Activated CD8-positive, alpha-beta T cell treated with anti-CD3 and anti-CD28 coated beads for 36 hours (primary cell): ENCODE measurements at regions not wholly inside any gene's neighbourhood (a gene's known extent, or its start where the extent isn't known, plus 50 kb on each side); places are given as distances from the start of the nearest gene placed in this dataset.

Experiments
- ATAC-seq: fragments of 200-7000 bp; cut with Tn5 transposase; one replicate; pipeline ENCODE4 v1.10.0; 2021; ENCODE audit warnings: mild to moderate bottlenecking, moderate library complexity
- CTCF ChIA-PET: fragments of 350-600 bp; sonication (Branson Sonifier 250); formaldehyde crosslinking; loops from one replicate; lab custom pipeline; 2021; ENCODE audit warnings: antibody characterized with exemption; lab: Charles Lee
- POLR2A ChIA-PET: fragments of 350-600 bp; sonication (Branson Sonifier 250); formaldehyde crosslinking; loops from one replicate; lab custom pipeline; 2021; ENCODE audit warnings: antibody characterized with exemption; lab: Charles Lee
- DNase-seq: peaks from one replicate; pipeline ENCODE4 v3.0.0-alpha.2; 2020
- H3K27ac Mint-ChIP-seq: one replicate; pipeline ENCODE4 v1.8.0; 2021; ENCODE audit warnings: mild to moderate bottlenecking, mixed read lengths
- H3K27me3 Mint-ChIP-seq: one replicate; pipeline ENCODE4 v1.8.0; 2021; ENCODE audit warnings: mixed read lengths
- H3K36me3 Mint-ChIP-seq: one replicate; pipeline ENCODE4 v1.8.0; 2021; ENCODE audit warnings: low read depth, mixed read lengths
- H3K4me1 Mint-ChIP-seq: one replicate; pipeline ENCODE4 v1.8.0; 2021; ENCODE audit warnings: low read depth, mixed read lengths
- H3K4me3 Mint-ChIP-seq: one replicate; pipeline ENCODE4 v1.8.0; 2021; ENCODE audit warnings: mild to moderate bottlenecking, moderate library complexity, mixed read lengths
- H3K9me3 Mint-ChIP-seq: one replicate; pipeline ENCODE4 v1.8.0; 2021; ENCODE audit warnings: mixed read lengths
- intact Hi-C: fragments of 100-400 bp; cut with micrococcal nuclease; formaldehyde crosslinking; loops from one replicate; pipeline ENCODE4 v1.10.0; 2022
- TF ChIP-seq, protein P1 (sequence below): fragments of 200-600 bp; IDR thresholded peaks from one replicate; pipeline ENCODE4 v1.8.0; 2022; ENCODE audit warnings: antibody characterized with exemption, mild to moderate bottlenecking

DNA sequence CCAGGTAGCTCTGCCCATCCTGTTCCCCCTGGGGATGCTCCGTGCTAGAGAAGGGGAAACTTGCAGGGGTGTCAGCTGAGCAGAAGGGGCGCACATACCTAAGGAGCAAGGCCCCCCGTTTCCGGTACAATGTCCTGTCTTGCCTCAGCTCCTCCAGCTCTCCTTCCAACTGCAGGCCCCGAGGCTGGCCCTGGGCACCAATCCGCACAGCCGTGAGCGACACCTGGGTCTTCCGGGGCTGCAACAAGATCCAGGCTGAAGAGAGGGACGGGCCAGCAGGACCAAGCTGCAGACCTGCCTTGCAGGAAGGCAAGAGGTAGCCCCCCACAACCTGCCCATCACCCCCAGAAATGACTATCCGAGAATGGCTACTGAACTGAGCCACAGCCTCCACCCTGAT is 102.6 kb downstream of the RMI2 start:
- CTCF ChIA-PET, result interaction anchor here (1.3 kb wide), 1 partner anchor 41 kb away, joined by 3 read pairs; no protein-coding TSS in a partner anchor
- H3K4me3 Mint-ChIP-seq, result no peak overlapping the region
- no peaks in the 10 kb centered on the region for H3K9me3 Mint-ChIP-seq
- H3K36me3 Mint-ChIP-seq, result no peaks in the 10 kb centered on the region
- H3K27me3 Mint-ChIP-seq, result no peaks in the 10 kb centered on the region
- ATAC-seq (no peak), DNase-seq (no peak)
- POLR2A ChIA-PET, result no interaction called here
- intact Hi-C loops, result no loop called here
- H3K4me1 Mint-ChIP-seq, result no peaks in the 10 kb centered on the region
- TF ChIP-seq, protein P1, sequence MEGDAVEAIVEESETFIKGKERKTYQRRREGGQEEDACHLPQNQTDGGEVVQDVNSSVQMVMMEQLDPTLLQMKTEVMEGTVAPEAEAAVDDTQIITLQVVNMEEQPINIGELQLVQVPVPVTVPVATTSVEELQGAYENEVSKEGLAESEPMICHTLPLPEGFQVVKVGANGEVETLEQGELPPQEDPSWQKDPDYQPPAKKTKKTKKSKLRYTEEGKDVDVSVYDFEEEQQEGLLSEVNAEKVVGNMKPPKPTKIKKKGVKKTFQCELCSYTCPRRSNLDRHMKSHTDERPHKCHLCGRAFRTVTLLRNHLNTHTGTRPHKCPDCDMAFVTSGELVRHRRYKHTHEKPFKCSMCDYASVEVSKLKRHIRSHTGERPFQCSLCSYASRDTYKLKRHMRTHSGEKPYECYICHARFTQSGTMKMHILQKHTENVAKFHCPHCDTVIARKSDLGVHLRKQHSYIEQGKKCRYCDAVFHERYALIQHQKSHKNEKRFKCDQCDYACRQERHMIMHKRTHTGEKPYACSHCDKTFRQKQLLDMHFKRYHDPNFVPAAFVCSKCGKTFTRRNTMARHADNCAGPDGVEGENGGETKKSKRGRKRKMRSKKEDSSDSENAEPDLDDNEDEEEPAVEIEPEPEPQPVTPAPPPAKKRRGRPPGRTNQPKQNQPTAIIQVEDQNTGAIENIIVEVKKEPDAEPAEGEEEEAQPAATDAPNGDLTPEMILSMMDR, result no peak
- H3K27ac Mint-ChIP-seq, result no peak overlapping the region

- Mint-ChIP-seq H3K27ac (no peak overlapping the region), H3K4me1 (no peaks in the 10 kb centered on the region), H3K9me3 (no peaks in the 10 kb centered on the region), H3K4me3 (no peak overlapping the region), H3K27me3 (no peaks in the 10 kb centered on the region), H3K36me3 (no peaks in the 10 kb centered on the region)
- DNase-seq (no peak), ATAC-seq (no peak)
- intact Hi-C loops, result no loop called here
- ChIA-PET POLR2A (no interaction called here), CTCF (interaction anchor here (0.6 kb wide), 1 partner anchor 90 kb away, joined by 3 read pairs; no protein-coding TSS in a partner anchor)
- TF ChIP-seq, protein P1, result no peak
These were observed 103.6 kb downstream of the RMI2 start for GRCh38 chr16:11448796-11449416.

- intact Hi-C loops, result no loop called here
- ATAC-seq, result no peak
- H3K9me3 Mint-ChIP-seq, result no peaks in the 10 kb centered on the region
- ChIA-PET POLR2A (no interaction called here), CTCF (no interaction called here)
- TF ChIP-seq, protein P1, result no peak
- DNase-seq, result no peak
- no peak overlapping the region for H3K4me3 Mint-ChIP-seq
- no peaks in the 10 kb centered on the region for H3K4me1 Mint-ChIP-seq
- H3K27ac Mint-ChIP-seq, result no peak overlapping the region
- no peaks in the 10 kb centered on the region for H3K27me3 Mint-ChIP-seq
- H3K36me3 Mint-ChIP-seq, result no peaks in the 10 kb centered on the region
These were observed 104.5 kb downstream of the RMI2 start for GRCh38 chr16:11449716-11450115.

DNA sequence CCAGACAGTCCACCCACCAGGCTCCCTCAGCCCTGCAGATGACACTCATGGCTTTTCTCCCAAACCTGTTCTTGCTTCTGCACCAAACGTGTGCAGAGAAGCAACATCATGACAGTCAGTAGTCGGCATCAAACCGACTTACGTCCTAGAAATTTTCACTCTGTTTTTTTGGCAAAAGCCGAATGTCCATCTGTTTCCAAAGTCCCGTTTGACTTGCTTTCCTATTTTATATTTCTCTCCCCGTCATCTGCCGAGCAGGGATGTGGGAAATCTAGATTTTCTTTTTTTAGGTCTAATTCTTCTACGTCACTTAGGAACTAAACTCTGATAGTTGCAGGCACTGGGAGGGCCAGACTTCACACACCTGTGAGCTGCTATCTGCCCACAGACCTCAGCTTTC is 104.9 kb downstream of the RMI2 start:
- Mint-ChIP-seq H3K4me1 (no peaks in the 10 kb centered on the region), H3K9me3 (no peaks in the 10 kb centered on the region), H3K4me3 (no peak overlapping the region), H3K36me3 (no peaks in the 10 kb centered on the region), H3K27ac (no peak overlapping the region), H3K27me3 (no peaks in the 10 kb centered on the region)
- ATAC-seq, result no peak
- intact Hi-C loops, result no loop called here
- ChIA-PET POLR2A (no interaction called here), CTCF (no interaction called here)
- DNase-seq, result no peak
- TF ChIP-seq, protein P1, result no peak

- DNase-seq, result no peak
- H3K36me3 Mint-ChIP-seq, result no peaks in the 10 kb centered on the region
- no peak overlapping the region for H3K27ac Mint-ChIP-seq
- TF ChIP-seq, protein P1, result no peak
- H3K4me3 Mint-ChIP-seq, result no peak overlapping the region
- no peaks in the 10 kb centered on the region for H3K9me3 Mint-ChIP-seq
- CTCF ChIA-PET, result no interaction called here
- ATAC-seq, result no peak
- intact Hi-C loops, result no loop called here
- H3K27me3 Mint-ChIP-seq, result no peaks in the 10 kb centered on the region
- POLR2A ChIA-PET, result interaction anchor here (0.7 kb wide), 1 partner anchor 186 kb away, joined by 3 read pairs; no protein-coding TSS in a partner anchor
- H3K4me1 Mint-ChIP-seq, result no peaks in the 10 kb centered on the region
These were observed 107.0 kb downstream of the RMI2 start for GRCh38 chr16:11452298-11452697.
